GM12878 (cell line): ENCODE measurements at regions not wholly inside any gene's neighbourhood (a gene's known extent, or its start where the extent isn't known, plus 50 kb on each side); places are given as distances from the start of the nearest gene placed in this dataset.

Experiments used
- ATAC-seq: fragments of 200-7000 bp; cut with Tn5 transposase; 3 replicates; pipeline ENCODE4 v1.9.1; 2020; ENCODE audit warnings: mild to moderate bottlenecking, moderate library complexity
- BruUV-seq: library from RNA; stranded (reverse); fragments of 400-500 nt; replicated peaks from 2 replicates; lab custom pipeline; 2021; lab: Mats Ljungman, UMichigan
- CTCF ChIA-PET: fragments of 300-600 bp; sonication (Branson Sonifier 250); formaldehyde crosslinking; extraction: SDS; loops from one replicate; lab custom pipeline; 2021; ENCODE audit warnings: inconsistent platforms; lab: Yijun Ruan, JAX
- POLR2A ChIA-PET: fragments of 350-600 bp; formaldehyde crosslinking; extraction: SDS; loops from one replicate; lab custom pipeline; 2021; ENCODE audit warnings: inconsistent platforms; lab: Charles Lee
- RAD21 ChIA-PET: fragments of 300-600 bp; sonication (Branson Sonifier 250); formaldehyde crosslinking; loops from one replicate; lab custom pipeline; 2023; ENCODE audit warnings: antibody characterized with exemption; ENCODE audit not compliant: unreplicated experiment; lab: Charles Lee
- SMC1A ChIA-PET: fragments of 300-600 bp; sonication (Branson Sonifier 250); formaldehyde crosslinking; loops from one replicate; lab custom pipeline; 2023; ENCODE audit not compliant: unreplicated experiment, uncharacterized antibody; lab: Charles Lee
- DNase-seq: peaks from one replicate; pipeline ENCODE4 v3.0.0-alpha.2; 2011; ENCODE audit warnings: low read depth, low spot score
- FAIRE-seq: peaks from 3 replicates; lab custom pipeline; 2011; peaks lifted over from hg19 to GRCh38; lab: Jason Lieb, UNC
- H2AFZ ChIP-seq: 2 replicates; pipeline ENCODE4 v1.6.0; 2011; ENCODE audit warnings: low read depth, low read length, control low read depth; ENCODE audit not compliant: control insufficient read depth
- H3K27ac ChIP-seq: 2 replicates; pipeline ENCODE4 v1.5.1; 2011; ENCODE audit warnings: control low read depth; ENCODE audit not compliant: control insufficient read depth, insufficient read depth
- H3K27me3 ChIP-seq, 2 experiments: replicated peaks in 1 of 2; 2 replicates each; pipeline versions ENCODE4 v1.6.0 to v1.6.1; 2011; ENCODE audit warnings: low read length in 1 of 2; ENCODE audit not compliant: control insufficient read depth in 2 of 2, insufficient read depth in 2 of 2
- H3K36me3 ChIP-seq, 2 experiments: 2 replicates each; pipeline ENCODE4 v1.5.1; 2011; ENCODE audit warnings: low read length in 1 of 2; ENCODE audit not compliant: control insufficient read depth in 2 of 2, insufficient read depth in 2 of 2
- H3K4me1 ChIP-seq: 2 replicates; pipeline ENCODE4 v1.6.1; 2011; ENCODE audit warnings: mild to moderate bottlenecking, low read length, moderate library complexity, mixed read lengths; ENCODE audit not compliant: control insufficient read depth, insufficient read depth
- H3K4me2 ChIP-seq: 2 replicates; pipeline ENCODE4 v1.6.0; 2011; ENCODE audit warnings: control low read depth; ENCODE audit not compliant: control insufficient read depth, insufficient read depth
- H3K4me3 ChIP-seq: fragments of 200-600 bp; sonication (generic); 2 replicates; pipeline ENCODE4 v1.5.1; 2016
- H3K79me2 ChIP-seq: 2 replicates; pipeline ENCODE4 v1.6.0; 2011; ENCODE audit warnings: low read length; ENCODE audit not compliant: control insufficient read depth, insufficient read depth
- H3K9ac ChIP-seq: 2 replicates; pipeline ENCODE4 v1.8.0; 2011; ENCODE audit warnings: low read length, control low read depth, mixed read lengths; ENCODE audit not compliant: control insufficient read depth, insufficient read depth
- H3K9me3 ChIP-seq: replicated peaks from 3 replicates; pipeline ENCODE4 v1.5.1; 2011; ENCODE audit warnings: mild to moderate bottlenecking, low read length; ENCODE audit not compliant: control insufficient read depth, insufficient read depth
- H4K20me1 ChIP-seq: 2 replicates; pipeline ENCODE4 v1.6.0; 2011; ENCODE audit not compliant: control insufficient read depth, insufficient read depth
- ASH2L ChIP-seq: fragments of 300-600, 200-600 bp; sonication (generic); IDR thresholded peaks from 2 replicates; pipeline ENCODE4 v1.6.1; 2017; ENCODE audit warnings: low read depth, mild to moderate bottlenecking, borderline replicate concordance
- CBX5 ChIP-seq: sonication (generic); IDR thresholded peaks from 2 replicates; pipeline ENCODE4 v1.6.1; 2016; ENCODE audit warnings: low read depth, moderate library complexity, mild to moderate bottlenecking, inconsistent platforms
- IKZF1 ChIP-seq: fragments of 450-650 bp; conservative IDR thresholded peaks from 2 replicates; pipeline ENCODE4 v1.6.1; 2017; ENCODE audit warnings: antibody characterized with exemption, mild to moderate bottlenecking
- NFXL1 ChIP-seq: fragments of 450-650 bp; IDR thresholded peaks from 2 replicates; pipeline ENCODE4 v1.6.1; 2017; ENCODE audit warnings: antibody characterized with exemption, mild to moderate bottlenecking, borderline replicate concordance
- NFYA ChIP-seq: IDR thresholded peaks from 2 replicates; pipeline ENCODE4 v1.6.1; 2011; ENCODE audit warnings: low read depth, mild to moderate bottlenecking, low read length, improper control_type of control experiment, borderline replicate concordance
- POLR2AphosphoS2 ChIP-seq: IDR thresholded peaks from 2 replicates; pipeline ENCODE4 v1.6.1; 2011; ENCODE audit warnings: low read depth, mild to moderate bottlenecking, low read length, improper control_type of control experiment, moderate library complexity
- RB1 ChIP-seq: fragments of 450-650 bp; formaldehyde crosslinking; IDR thresholded peaks from 2 replicates; pipeline ENCODE4 v1.6.1; 2017; ENCODE audit warnings: mild to moderate bottlenecking, borderline replicate concordance
- SP1 ChIP-seq: IDR thresholded peaks from one replicate; pipeline ENCODE4 v1.6.1; 2011; ENCODE audit warnings: low read depth, low read length
- TCF3 ChIP-seq: IDR thresholded peaks from 2 replicates; pipeline ENCODE4 v1.6.1; 2012; ENCODE audit warnings: low read depth, mild to moderate bottlenecking, low read length, borderline replicate concordance; ENCODE audit not compliant: insufficient read depth
- YBX1 ChIP-seq: fragments of 450-650 bp; IDR thresholded peaks from 2 replicates; pipeline ENCODE4 v1.6.1; 2016; ENCODE audit warnings: antibody characterized with exemption
- ZNF622 ChIP-seq: fragments of 450-650 bp; IDR thresholded peaks from 2 replicates; pipeline ENCODE4 v1.6.1; 2017; ENCODE audit warnings: mild to moderate bottlenecking, inconsistent platforms
- WGBS: methylation state at CpG from one replicate; pipeline ENCODE4 v1.1.6; 2016; ENCODE audit warnings: low lambda C conversion rate; ENCODE audit not compliant: insufficient replicate concordance, insufficient coverage; ENCODE audit errors: missing lambda C conversion rate; 5-methylcytosine and 5-hydroxymethylcytosine counted together
- in situ Hi-C: fragments of 300-500 bp; cut with MboI; formaldehyde crosslinking; loops from 9 replicates; pipeline ENCODE4 v1.14.3; 2018; ENCODE audit warnings: mixed read lengths
- intact Hi-C: fragments of 100-400 bp; cut with micrococcal nuclease; formaldehyde crosslinking; loops from one replicate; pipeline ENCODE4 v1.14.2; 2022; ENCODE audit not compliant: unreplicated experiment
- TF ChIP-seq, protein P1 (sequence below): fragments of 450-650 bp; formaldehyde crosslinking; IDR thresholded peaks from 2 replicates; pipeline ENCODE4 v1.4.0; 2022; ENCODE audit warnings: mild to moderate bottlenecking, moderate library complexity

DNA sequence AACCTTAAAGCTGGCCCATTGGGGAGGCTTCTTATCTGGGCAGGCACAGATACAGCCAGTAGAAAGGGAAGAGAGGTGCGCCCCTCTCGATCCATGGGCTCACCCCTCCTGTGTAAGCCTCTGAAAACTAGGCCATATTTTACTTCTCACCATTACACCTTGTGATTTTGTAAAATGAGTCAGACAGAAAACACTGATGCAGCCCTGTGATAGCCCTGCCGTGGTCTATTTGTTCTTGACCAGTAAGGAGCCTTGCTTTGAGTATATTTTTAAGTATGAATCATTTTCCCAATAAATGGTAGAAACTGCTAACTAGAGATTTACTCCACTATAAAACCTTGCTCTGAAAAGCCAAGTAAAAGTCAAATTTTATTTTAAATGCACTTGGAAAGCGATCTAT, 329.8 kb upstream of the MBL2 start:
- CTCF ChIA-PET: interaction anchor here (0.9 kb wide), 2 partner anchors 13 to 28 kb away, joined by 3 read pairs; no protein-coding TSS in a partner anchor
- WGBS: 24% methylated on average over 4 of the region's 4 CpGs

More for the DNA sequence above, 329.8 kb upstream of the MBL2 start:
- Histone ChIP-seq H3K4me2 (no peak overlapping the region), H3K4me1 (no peaks in the 10 kb centered on the region), H2AFZ (no peak overlapping the region), H3K79me2 (no peaks in the 10 kb centered on the region), H3K9me3 (no peaks in the 10 kb centered on the region), H4K20me1 (no peaks in the 10 kb centered on the region), H3K27ac (no peak overlapping the region), H3K4me3 (no peak overlapping the region), H3K9ac (no peak overlapping the region), H3K36me3 (no peaks in the 10 kb centered on the region), H3K27me3 (no peaks in the 10 kb centered on the region; a peak in 1 of 4 replicates)
- DNase-seq (no peak), FAIRE-seq (no peak), ATAC-seq (no peak; the same call in 2 of the 3 replicates)
- TF ChIP-seq ASH2L (no peak), YBX1 (no peak), IKZF1 (no peak), ZNF622 (no peak), POLR2AphosphoS2 (no peak), NFYA (no peak), TCF3 (no peak), NFXL1 (no peak), RB1 (no peak), SP1 (no peak), CBX5 (no peak)
- TF ChIP-seq, protein P1, sequence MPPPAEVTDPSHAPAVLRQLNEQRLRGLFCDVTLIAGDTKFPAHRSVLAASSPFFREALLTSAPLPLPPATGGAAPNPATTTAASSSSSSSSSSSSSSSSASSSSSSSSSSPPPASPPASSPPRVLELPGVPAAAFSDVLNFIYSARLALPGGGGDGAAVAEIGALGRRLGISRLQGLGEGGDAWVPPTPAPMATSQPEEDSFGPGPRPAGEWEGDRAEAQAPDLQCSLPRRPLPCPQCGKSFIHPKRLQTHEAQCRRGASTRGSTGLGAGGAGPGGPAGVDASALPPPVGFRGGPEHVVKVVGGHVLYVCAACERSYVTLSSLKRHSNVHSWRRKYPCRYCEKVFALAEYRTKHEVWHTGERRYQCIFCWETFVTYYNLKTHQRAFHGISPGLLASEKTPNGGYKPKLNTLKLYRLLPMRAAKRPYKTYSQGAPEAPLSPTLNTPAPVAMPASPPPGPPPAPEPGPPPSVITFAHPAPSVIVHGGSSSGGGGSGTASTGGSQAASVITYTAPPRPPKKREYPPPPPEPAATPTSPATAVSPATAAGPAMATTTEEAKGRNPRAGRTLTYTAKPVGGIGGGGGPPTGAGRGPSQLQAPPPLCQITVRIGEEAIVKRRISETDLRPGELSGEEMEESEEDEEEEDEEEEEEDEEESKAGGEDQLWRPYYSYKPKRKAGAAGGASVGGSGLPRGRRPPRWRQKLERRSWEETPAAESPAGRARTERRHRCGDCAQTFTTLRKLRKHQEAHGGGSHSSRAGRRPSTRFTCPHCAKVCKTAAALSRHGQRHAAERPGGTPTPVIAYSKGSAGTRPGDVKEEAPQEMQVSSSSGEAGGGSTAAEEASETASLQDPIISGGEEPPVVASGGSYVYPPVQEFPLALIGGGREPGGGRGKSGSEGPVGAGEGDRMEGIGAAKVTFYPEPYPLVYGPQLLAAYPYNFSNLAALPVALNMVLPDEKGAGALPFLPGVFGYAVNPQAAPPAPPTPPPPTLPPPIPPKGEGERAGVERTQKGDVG (CRISPR knock-in tag): no peak
- intact Hi-C loops: no loop called here
- ChIA-PET RAD21 (no interaction called here), POLR2A (no interaction called here), SMC1A (interaction anchor here (1.1 to 1.7 kb wide), 3 partner anchors 17 to 139 kb away, joined by 3 to 5 read pairs (median 3); no protein-coding TSS in a partner anchor)
- BruUV-seq: no TSS peak
- in situ Hi-C loops: no loop called here
